GM19025 (cell line): ENCODE measurements at regions not wholly inside any gene's neighbourhood (a gene's known extent, or its start where the extent isn't known, plus 50 kb on each side); places are given as distances from the start of the nearest gene placed in this dataset.

ENCODE experiments used
- ATAC-seq: cut with Tn5 transposase; IDR thresholded peaks from one replicate; pipeline ENCODE4 v1.9.1; 2021; ENCODE audit warnings: mild to moderate bottlenecking, low read depth, moderate library complexity; ENCODE audit not compliant: unreplicated experiment

DNA sequence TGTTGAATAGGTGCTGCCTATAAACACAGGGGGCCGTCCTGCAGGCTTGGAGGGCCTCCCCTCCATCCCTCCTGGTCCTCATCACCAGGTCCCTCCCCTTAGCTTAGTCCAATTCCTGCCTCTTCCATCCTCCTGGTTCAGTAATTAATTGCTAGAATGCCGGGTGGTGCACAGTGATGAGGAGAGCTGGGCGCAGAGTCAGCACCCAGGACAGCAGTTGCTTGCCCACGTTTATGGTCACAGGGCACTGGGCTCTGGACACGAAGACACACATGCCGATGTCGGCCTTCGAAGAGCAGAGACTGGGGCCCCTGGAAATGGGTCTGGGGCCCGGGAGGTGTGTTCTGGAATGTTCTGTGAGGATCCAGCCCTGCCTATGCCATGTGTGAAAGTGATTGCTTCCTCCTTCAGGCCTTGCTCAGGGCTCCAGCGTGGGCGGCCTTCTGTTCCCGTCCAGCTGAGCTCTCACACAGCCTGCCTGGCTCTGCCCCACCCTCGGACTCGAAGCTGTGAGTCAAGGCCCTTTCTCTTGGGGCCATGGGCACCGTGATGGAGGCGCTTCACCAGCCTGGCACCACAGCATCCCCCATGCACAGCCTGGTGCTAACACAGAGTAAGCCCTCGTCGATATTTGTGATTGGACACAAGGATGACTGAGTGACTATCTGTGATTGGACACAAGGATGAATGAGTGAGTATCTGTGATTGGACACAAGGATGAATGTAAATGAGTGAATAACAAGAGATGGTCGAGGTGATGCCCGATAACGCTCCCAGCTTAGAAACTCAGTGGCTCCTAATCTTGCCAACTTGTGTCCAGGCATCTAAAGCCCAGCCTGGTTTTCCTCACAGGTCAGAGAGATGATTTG lies 884.7 kb downstream of the BRD1 start:
- no peak for ATAC-seq

DNA sequence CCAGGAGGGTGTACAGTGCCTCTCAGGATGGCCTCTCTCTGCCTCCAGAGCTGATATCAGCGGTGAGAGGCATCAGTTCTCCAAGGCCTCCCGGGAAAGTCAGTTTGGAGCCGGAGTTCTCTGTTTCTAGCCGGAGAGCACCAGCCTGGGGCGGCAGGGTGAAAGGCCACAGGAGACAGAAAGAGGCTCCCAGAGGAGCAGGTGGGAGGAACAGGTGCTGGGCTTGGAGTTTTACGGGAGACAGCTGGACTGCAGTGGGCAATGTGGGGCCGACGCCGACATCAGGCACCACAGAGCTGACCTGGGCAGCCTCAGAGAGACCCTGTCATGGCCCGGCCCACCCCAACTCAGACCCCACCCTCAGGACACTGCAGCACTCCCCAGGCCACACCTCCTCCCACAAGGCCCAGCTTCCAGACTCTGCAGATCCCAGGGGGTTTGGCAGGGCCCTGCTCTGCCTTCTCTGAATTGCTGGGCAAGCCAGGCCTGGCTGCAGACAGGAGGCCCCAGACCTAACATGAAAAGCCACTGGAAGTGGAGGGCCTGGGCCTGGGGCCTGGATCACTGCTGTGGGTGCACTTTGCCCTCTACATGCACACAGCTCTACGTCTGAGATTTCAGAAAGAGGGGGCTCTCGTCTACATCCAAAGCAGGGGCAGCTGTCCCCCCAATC lies 885.6 kb downstream of the BRD1 start:
- no peak for ATAC-seq

DNA sequence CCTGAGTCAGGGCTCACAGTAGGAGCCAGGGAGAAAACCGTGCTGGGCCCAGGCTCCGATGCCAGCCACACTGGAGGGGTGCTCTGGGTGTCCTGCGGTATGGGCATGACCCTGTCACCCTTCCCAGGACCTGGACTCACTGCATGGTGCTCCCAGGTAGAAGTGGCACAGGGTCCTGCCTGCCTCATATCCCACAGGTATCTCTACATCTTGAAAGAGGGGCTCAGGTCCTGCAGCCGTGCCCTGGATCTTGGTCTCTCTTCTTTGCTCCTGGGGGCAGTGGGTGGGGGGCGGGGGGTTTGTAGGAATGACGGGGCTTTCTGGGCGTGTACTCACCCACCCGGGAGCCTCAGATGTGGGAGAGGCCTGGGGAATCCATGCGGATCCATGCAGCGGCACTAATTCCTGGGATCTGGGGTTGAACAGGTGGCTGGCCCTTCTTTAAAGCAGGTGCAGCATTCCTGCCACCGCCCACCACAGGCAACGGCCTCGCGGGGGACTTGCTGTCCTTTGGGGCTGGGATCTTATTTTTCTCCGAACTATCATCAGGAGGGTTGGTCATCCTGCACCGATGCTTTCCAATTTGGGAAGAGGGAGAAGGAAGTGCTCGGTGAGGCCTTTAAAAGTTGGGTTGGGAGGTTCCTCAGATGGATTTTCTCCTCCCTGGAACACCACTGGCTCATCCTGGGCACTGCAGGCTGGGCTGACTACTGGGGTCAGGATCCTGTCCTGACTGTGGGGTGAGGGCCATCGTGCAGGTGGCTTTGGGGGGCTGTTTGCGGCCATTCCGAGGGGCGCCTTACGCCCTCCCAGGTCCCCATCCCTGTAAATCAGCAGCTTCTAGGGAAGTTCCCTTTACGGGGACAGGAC lies 886.4 kb downstream of the BRD1 start:
- no peak for ATAC-seq

DNA sequence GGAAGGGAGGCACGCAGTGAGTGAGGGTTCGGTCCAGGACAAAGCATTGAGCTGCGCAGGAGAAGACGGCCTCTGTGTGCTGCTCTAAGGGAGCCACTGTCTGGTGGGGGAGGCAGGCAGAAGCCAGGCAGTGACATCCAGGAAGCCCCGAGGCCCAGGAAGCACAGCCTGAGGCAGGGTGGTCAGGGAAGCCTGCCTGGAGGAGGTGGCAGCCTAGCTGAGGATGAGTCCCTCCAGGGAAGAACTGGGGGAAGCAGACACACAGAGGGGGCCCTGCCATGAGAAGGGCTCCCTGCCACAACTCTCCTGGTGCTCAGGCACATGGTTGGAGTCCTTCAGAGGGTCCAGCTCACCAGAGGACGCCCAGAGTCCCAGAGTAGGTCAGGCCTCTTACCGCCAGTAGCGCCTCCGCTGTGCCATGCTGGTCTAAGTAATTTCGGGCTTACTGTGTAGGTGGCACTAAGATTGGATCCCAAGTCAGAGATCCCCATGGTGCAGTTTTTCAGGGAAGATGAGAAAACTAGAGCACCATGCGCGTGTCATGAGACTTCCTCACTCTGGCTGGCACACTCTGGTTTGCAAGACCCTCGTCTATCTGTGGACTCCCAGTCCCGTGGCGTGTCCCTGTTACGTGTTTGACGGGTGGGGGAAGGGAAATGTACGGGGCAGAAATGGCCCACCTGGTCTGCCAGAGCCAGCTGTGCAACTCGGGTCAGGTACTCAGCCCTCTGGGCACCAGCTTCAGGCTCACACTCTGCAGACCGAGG lies 887.2 kb downstream of the BRD1 start:
- no peak for ATAC-seq

DNA sequence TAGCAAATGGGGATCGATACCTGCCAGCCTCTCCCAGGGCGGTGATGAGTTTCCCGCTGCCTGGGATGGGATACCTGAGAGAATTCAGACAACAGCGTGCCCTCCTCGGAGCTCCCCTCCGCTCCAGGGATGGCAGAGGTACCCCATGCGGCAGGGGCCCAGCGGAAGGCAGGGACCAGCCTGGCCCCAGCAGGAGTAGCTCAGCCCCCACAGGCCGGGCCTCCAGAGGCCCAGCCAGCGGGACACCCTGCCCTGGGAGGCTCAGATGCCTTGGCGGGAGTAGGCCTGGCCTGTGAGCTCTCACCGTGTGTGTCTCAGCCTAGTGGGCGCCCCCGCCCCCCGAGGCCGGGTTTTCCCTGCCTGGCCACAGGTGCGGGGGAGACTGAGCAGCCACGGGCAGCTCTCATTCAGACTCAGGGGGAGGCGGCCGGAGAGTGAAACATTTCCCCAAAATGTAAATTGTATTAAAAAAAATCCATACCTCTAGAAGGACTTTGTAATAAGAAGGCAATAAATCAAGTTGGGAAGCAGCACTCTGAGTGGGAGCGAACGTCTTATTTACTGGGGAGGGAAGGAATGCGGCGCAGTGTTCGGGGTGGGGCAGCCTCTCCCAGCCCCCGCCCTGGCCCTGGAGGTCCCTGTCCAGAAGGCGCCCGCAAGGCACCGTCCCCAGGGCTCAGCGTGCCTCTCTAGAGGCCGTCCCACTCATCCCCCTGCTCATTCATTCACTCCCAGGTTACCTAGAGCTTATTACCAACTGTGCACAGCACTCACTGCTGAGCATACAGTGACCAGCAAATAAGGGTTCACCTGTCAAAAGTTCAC lies 888.0 kb downstream of the BRD1 start:
- no peak for ATAC-seq

DNA sequence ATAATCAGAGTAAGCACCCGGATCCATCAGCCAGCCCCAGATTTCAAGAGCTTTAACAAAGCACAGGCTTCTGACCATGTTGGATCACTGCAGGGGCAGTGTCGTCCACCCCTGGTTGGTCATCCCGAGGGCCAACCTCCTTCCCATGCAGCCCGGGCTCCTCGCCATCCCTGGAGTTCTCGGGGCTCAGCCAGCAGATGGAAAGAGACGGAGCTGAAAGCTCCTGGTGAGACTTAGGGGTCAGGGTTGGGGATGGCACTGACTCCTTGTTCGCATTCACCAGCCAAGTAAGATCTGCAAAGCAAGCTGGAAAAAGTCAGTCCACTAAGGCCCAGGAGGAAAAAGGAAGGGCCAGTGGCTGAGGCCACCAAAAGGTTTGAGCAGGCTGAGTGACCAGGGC lies 888.9 kb downstream of the BRD1 start:
- no peak for ATAC-seq

DNA sequence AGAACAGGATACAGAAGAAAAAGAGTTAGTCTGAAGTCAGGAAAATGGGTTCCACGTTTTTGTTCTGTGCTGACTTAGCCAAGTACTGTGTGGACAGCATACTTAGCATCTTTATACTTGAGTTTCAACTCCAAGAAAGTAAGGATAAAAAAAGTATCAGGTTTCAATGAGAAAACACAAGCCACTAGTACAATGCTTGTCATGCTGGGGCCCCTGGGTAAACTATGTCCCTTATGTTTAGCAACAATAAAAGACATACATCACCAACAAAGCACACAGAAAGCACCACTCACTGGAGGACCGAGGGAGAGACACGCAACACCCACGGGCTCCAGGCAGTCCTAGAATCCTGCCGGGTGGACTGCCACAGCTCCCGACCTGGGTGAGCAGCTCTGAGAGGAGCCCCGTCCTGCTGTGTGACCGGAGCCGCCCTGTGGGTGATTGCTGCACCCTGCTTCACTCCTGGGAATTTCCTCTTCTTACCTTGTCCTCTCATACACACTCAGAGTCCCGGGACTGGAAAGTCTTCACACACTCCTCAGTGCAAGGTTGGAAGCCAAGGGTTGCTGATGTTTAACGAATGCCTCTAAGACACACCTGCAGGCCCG lies 890.5 kb downstream of the BRD1 start:
- no peak for ATAC-seq

DNA sequence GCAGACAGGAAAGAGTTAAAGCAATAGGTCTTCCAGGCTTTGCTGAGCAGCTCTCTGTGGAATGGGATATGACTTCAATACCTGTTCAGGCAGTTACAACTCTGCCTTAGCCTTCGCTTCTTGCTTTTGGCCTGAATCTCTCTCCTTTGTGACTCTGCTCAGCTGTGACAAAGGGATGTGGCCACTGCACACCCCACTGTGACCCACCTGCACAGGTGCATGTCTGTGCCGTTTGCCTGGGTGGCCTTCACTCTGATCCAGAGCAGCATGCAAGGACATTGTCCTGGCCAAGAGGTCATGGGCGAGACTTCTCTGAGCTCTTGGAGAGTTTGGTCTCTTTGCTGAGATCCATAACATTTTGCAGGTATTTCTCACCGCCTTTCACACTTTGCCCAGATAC lies 891.3 kb downstream of the BRD1 start:
- ATAC-seq = no peak

DNA sequence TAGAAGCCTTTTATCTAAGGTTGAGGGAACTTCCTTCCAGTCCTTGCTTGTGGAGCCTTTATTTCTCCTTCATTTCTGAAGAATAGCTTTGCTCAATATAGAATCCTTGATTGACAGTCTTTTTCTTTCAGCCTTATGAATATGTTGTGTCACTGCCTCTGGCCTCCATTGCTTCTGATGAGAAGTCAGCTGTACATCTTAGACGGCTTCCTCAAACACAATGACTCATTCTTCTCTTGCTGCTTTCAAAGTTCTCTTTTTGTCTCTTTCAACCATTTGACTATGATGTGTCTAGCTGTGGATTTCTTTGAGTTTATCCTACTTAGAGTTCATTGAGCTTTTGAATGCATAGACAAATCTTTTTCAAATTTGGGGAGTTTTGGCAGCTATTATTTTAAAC lies 893.2 kb downstream of the BRD1 start:
- no peak for ATAC-seq

DNA sequence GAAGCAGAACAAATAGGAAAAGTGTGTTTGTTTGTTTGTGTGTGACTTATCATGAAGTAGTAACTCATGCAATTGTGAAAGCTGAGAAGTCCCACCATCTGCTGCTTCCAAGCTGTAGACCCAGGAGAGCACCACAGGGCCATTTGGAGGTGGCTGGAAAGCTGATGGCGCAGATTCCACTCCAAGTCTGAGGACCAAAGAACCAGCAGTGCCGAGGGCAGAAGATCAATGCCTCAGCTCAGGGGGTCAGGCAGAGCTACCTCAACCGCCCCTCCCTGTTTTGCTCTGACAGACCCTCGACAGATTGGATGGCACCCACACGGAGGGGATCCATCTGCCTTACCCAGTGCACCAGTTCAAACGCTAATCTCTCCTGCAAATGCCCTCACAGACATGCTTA lies 896.2 kb downstream of the BRD1 start:
- ATAC-seq = no peak

DNA sequence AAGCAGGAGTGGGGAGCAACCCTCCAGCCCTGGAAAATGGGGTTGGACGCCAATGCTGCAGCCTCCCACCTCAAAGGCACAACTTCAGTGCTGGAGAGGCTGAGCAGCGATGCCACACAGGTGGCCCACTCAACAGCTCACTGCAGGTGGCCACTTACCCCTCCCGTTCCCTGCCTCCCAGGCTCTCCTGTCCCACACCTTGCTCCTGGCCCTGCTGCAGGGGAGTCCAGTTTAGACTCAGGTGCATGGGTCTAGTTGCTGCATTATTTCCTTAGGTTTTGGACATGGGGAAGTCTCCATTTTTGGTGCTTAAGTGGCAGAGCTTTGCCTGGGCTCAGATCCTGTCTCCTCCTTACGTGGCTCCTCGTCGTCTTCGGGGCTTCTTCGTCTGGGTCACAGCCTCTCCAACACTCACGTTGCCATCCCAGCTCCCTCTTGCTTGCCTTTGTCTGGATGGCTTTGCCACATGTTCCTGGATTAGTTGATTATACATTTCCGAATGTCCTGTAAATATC lies 898.3 kb downstream of the BRD1 start:
- ATAC-seq = no peak

DNA sequence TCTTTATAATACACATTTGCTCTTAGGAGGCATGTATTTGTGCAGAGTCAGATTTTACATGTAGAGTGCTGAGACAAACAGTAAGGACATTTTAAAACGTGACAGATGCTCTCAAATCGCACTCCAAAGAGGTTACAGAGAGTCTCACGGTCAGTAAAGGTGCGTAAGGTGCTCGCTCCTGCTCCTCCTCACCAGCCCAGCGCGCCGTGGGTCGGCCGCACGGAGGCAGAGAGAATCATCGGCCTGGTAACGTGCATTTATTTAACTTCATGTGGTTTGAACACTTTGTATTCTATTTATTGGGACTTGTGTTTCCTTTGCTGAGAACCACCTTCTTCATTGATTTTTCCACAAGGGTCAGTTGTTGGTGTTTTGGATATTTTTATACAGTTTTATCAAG lies 900.1 kb downstream of the BRD1 start:
- ATAC-seq = no peak

DNA sequence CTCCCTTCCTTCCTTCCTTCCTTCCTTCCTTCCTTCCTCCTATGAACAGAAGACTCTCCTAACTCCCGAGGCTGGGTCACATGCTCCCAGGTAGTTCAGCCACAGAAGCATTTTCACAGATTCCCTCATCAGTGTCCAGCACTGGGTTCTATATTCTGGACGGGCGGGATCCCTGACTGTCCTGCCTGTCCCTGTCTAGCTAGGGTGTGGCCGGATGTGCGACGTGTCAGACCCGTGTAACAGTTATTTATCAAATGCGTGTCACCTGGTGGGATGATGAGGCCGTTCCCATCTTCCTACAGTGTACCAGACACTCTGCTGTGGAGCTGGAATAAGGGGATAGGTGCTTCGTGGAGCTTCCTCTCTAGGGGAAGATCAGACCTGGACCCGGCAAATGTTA lies 901.0 kb downstream of the BRD1 start:
- no peak for ATAC-seq

DNA sequence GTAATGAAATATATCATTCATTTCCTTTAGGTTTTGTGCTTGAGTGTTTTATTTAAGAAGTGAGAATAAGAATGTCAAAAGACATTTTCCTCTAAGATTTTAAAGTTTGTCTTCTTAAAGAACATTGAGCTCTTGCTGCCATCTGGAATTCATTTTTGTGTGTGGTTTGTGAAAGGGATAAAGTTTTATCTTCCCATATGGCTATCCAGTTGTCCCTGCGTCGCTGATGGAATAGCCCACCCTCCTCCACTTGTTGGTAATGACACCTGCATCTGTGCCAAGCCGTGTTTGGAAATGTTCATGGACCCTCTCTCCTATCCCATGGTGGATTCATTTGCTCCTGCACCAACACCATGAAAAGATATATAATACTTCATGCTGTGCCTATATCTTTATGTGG lies 901.5 kb downstream of the BRD1 start:
- no peak for ATAC-seq

DNA sequence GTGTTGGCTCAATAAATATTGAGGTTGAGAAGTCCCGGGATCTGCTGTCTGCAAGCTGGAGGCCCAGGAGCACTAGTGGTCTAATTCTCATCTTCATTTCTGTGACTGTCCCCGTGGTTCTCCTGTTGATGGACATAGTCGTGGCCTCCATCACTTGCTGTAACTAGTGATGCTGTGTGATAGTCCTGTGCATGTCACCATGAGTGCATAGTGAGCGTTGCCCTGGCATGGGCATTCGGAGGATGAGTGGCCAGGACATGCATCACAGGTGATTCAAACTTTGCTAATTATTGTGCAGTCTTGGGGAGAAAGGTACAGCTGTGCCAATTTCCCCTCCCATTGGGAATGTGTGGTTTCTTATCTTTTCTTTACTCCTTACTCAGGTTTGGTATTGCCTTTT lies 902.2 kb downstream of the BRD1 start:
- ATAC-seq = no peak

DNA sequence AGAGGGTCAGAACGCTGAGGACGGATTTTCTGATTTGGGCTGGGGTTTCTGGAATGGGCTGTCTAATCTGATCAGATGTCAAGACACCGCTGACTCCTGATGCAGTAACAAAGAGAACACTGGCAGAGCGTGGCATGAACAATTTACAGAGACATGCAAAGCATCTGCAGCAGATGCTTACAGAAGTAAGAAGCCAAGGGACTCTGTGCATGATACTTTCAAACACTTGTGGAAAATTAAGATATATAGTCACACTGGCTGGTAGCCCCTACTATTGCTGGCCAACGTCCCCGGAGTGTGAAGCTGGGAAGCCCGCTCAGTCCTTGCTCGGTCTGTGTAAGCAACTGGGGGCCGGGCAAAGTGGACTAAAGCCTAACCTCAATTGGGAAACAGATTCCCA lies 903.7 kb downstream of the BRD1 start:
- no peak for ATAC-seq

DNA sequence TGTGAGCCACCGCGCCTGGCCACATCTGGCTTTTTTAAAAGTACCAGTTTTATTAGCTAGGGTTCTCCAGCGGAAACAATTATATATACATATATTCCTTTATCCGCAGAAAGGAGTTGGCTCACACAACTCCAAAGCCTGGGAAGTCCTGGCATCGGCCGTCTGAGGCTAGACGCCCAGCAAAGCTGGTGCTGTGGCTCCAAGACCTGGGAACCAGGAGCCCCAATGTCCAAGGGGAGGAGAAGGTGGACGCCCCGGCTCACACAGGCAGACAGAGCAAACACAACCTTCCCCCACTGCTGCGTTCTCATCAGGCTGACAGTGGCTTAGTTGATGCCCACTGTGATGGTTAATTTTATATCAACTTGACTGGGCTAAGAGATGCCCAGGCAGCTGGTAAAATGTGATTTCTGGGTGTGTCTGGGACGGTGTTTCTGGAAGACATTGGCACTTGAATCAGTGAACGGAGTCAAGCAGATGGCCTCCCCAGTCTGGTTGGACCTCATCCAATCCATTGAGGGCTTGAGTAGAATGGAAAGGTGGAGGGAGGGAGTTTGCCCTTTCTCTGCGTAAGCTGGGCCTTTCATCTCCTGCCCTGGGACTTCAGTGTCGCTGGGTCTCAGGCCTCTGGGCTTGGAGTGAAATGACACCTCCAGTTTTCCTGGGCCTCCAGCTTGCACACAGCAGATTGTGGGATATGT lies 904.4 kb downstream of the BRD1 start:
- no peak for ATAC-seq

DNA sequence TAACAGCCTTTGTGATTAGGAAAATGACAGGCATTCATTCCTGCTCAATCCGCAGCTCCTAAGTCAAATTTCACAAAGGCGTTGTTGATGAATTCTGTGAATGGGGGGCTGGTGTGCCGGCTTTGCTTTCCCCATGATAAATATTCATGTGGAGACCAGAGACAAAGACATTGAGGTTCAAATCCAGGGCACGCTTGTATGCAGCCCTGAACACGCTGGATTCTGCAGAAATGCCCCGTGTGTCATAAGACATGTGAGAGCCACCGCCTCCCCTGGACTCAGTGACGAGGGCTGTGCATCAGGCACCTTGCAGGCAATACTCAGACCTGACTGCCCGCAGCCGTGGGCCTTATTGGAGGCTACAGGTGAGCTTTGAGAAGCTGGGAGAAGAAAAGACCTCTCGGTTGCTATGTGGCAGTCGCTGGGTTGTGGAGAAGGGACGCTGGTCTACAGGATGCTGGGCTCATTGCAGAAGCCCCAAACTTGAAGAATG lies 906.2 kb downstream of the BRD1 start:
- ATAC-seq = no peak
